LNCAP (cell line): ENCODE measurements at regions not wholly inside any gene's neighbourhood (a gene's known extent, or its start where the extent isn't known, plus 50 kb on each side); places are given as distances from the start of the nearest gene placed in this dataset.

Experiments
- TF ChIP-seq, protein P1 (sequence below): fragments of 450-650 bp; IDR thresholded peaks from 2 replicates; pipeline ENCODE4 v1.5.1; 2017; ENCODE audit warnings: mild to moderate bottlenecking

DNA sequence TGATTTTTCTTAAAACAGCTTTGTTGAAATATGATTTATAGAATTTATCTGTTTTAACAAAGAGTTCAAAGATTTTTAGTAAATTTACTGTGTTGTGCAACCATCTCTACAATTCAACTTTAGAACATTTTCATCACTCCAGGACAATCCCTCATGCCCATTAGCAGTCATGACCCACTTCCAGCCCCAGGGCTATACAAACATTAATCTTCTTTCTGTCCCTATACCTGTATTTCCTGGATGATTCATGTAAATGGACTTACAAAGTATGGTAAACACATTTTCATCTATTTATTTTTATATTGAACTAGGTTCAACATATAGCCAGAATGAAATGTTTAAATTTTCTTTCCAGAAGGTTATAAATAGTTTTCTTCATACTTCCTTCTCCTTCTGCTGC lies 127.8 kb upstream of the CCDC180 start:
- TF ChIP-seq, protein P1, sequence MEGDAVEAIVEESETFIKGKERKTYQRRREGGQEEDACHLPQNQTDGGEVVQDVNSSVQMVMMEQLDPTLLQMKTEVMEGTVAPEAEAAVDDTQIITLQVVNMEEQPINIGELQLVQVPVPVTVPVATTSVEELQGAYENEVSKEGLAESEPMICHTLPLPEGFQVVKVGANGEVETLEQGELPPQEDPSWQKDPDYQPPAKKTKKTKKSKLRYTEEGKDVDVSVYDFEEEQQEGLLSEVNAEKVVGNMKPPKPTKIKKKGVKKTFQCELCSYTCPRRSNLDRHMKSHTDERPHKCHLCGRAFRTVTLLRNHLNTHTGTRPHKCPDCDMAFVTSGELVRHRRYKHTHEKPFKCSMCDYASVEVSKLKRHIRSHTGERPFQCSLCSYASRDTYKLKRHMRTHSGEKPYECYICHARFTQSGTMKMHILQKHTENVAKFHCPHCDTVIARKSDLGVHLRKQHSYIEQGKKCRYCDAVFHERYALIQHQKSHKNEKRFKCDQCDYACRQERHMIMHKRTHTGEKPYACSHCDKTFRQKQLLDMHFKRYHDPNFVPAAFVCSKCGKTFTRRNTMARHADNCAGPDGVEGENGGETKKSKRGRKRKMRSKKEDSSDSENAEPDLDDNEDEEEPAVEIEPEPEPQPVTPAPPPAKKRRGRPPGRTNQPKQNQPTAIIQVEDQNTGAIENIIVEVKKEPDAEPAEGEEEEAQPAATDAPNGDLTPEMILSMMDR = no peak

DNA sequence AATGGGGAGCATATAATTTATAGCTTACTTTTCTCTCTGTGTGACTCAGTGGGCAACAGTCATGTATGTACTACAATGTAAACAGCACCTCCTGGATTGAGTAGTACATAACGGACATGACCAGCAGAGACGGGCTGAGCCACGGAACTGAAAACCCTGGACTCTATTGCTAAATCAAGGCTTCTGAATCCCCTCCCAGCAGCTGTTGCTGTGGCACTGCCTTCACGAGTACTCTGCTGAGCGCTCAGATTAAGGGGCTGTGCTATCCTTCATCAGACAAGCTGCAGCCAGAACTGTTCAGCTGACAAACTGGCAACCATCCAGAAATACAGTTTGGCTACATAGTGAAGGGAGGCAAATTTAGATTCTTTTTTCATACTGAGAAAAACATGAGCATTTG lies 131.3 kb upstream of the CCDC180 start:
- TF ChIP-seq, protein P1 = no peak

GRCh38 chr9:97160255-97160654 lies 121.3 kb upstream of the CTSV start:
- TF ChIP-seq, protein P1 = no peak

- TF ChIP-seq, protein P1 = no peak
Measured at GRCh38 chr9:97153967-97154366, 115.0 kb upstream of the CTSV start.

- TF ChIP-seq, protein P1 = no peak
Measured at GRCh38 chr9:97140566-97140965, 101.6 kb upstream of the CTSV start.

GRCh38 chr9:97136421-97136820 lies 97.5 kb upstream of the CTSV start:
- TF ChIP-seq, protein P1 = no peak

GRCh38 chr9:97132865-97133264 lies 93.9 kb upstream of the CTSV start:
- TF ChIP-seq, protein P1 = no peak

DNA sequence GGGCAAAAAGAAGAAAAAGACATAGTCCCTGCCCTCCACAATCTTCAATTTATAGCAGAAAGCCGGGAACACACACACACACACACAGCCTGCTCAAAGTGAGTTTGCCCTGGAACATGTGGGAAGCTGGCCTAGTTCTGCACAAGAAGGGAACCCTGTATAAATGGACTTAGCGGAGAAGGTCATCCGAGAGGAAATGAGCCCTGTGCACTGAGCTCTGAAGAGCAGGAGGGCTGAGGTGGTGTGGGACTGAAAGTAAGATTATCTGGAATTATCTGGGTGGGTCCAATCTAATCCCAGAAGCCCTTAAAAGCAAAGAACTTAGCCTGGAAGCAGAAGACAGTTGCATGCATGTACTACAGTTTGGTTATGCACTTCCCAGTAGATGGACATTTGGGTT lies 90.0 kb upstream of the CTSV start:
- TF ChIP-seq, protein P1 = no peak
